ENCODE measurements at regions not wholly inside any gene's neighbourhood (a gene's known extent, or its start where the extent isn't known, plus 50 kb on each side); places are given as distances from the start of the nearest gene placed in this dataset.

DNA sequence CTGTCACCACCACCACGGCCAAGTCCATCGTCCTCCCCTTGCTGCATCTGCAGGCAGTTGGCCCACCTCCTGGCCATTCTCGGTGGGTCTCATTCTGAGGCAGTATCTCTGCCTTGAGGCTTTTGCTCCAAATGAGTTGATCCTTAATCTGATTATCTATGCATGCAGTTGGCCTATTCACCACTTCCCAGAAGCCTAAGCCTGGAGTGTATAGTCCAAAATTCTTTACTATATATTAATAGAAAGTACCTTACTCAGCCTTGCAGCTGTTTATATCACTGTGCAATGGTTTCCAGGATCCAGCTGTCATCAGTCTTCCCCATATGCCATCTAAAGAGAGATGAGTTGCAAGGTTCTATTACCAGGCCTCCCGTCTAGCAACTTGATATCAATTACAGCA lies 292.4 kb downstream of the SS18 start:
- no peak for TF ChIP-seq EZH2phosphoT487 (IDR thresholded peaks at IDR 0.05; ENCODE audit: borderline replicate concordance, low read length)
- TF ChIP-seq EZH2 (IDR thresholded peaks at IDR 0.05; ENCODE audit: low read length, unreplicated experiment): no peak
- no peak for TF ChIP-seq CTCF (conservative IDR thresholded peaks at IDR 0.05; ENCODE audit: low read depth, low read length)
- CTCF ChIA-PET: no interaction called here
- H3K4me1 ChIP-seq (ENCODE audit: insufficient read depth, low read length): no peaks in the 10 kb centered on the region
- H3K9me3 ChIP-seq (ENCODE audit: low read length): no peaks in the 10 kb centered on the region
- no peaks in the 10 kb centered on the region for H3F3A ChIP-seq (ENCODE audit: low read length, unreplicated experiment)
- POLR2A ChIA-PET (ENCODE audit: unreplicated experiment): no interaction called here
- intact Hi-C loops (cut with micrococcal nuclease): no loop called here
- BruUV-seq (replicated peaks): no TSS peak
- no peak overlapping the region for H3K27ac ChIP-seq (ENCODE audit: low read length)
- H3K27me3 ChIP-seq (ENCODE audit: low read length): peaks cover 46% of the 10 kb centered on the region
- no peak overlapping the region for H3K4me3 ChIP-seq (ENCODE audit: low read length)
- H4K20me1 ChIP-seq (ENCODE audit: low read length): no peaks in the 10 kb centered on the region
- DNase-seq (no peak), ATAC-seq (no peak)
- no peaks in the 10 kb centered on the region for H3K9me2 ChIP-seq (replicated peaks; ENCODE audit: low read length)
- H3K4me2 ChIP-seq (ENCODE audit: low read length): no peak overlapping the region
- H3K79me2 ChIP-seq (ENCODE audit: low read length): no peaks in the 10 kb centered on the region
- no peaks in the 10 kb centered on the region for H3K36me3 ChIP-seq (ENCODE audit: low read depth, low read length)
- H2AFZ ChIP-seq (ENCODE audit: low read length): no peak overlapping the region
- H3K9ac ChIP-seq (ENCODE audit: low read length): no peak overlapping the region

- no peaks in the 10 kb centered on the region for H3K79me2 ChIP-seq (ENCODE audit: low read length)
- no peaks in the 10 kb centered on the region for H3K9me2 ChIP-seq (replicated peaks; ENCODE audit: low read length)
- no peaks in the 10 kb centered on the region for H3K9me3 ChIP-seq (ENCODE audit: low read length)
- H3K9ac ChIP-seq (ENCODE audit: low read length): no peak overlapping the region
- H2AFZ ChIP-seq (ENCODE audit: low read length): no peak overlapping the region
- no peak overlapping the region for H3K4me2 ChIP-seq (ENCODE audit: low read length)
- H3K27ac ChIP-seq (ENCODE audit: low read length): no peak overlapping the region
- peaks cover 26% of the 10 kb centered on the region for H3K27me3 ChIP-seq (ENCODE audit: low read length)
- ATAC-seq (no peak), DNase-seq (no peak)
- no peaks in the 10 kb centered on the region for H3K4me1 ChIP-seq (ENCODE audit: insufficient read depth, low read length)
- H3K4me3 ChIP-seq (ENCODE audit: low read length): no peak overlapping the region
- no peaks in the 10 kb centered on the region for H3F3A ChIP-seq (ENCODE audit: low read length, unreplicated experiment)
- BruUV-seq (replicated peaks): no TSS peak
- no peaks in the 10 kb centered on the region for H4K20me1 ChIP-seq (ENCODE audit: low read length)
- POLR2A ChIA-PET (ENCODE audit: unreplicated experiment): no interaction called here
- no peaks in the 10 kb centered on the region for H3K36me3 ChIP-seq (ENCODE audit: low read depth, low read length)
- intact Hi-C loops (cut with micrococcal nuclease): no loop called here
- TF ChIP-seq EZH2 (IDR thresholded peaks at IDR 0.05; ENCODE audit: low read length, unreplicated experiment): no peak
- no peak for TF ChIP-seq EZH2phosphoT487 (IDR thresholded peaks at IDR 0.05; ENCODE audit: borderline replicate concordance, low read length)
- no peak for TF ChIP-seq CTCF (conservative IDR thresholded peaks at IDR 0.05; ENCODE audit: low read depth, low read length)
- CTCF ChIA-PET: no interaction called here
Measured at GRCh38 chr18:25795213-25795612, 295.2 kb downstream of the SS18 start.

DNA sequence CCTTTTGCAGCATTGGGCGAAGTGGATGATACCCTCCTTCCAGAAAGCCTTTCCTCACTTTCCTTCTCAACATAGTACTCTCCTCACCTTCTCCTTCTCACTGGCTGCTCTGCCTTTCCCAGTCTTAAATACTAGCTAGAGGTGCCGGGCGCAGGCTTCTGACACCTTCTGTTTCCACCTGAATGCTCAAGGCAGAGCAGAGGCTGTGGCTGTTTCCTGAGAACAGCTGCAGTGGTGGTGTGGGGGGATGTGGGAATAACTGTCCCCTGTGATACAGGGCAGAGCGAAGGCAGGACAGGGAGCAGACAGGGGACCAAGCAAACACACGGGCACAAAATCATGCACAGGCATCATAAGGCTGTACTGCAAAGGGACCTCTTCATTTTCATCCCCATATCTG lies 303.1 kb downstream of the SS18 start:
- Histone ChIP-seq H3K36me3 (ENCODE audit: low read depth, low read length) (no peaks in the 10 kb centered on the region), H2AFZ (ENCODE audit: low read length) (no peak overlapping the region), H3K9me3 (ENCODE audit: low read length) (no peaks in the 10 kb centered on the region), H3K4me3 (ENCODE audit: low read length) (no peak overlapping the region), H3F3A (ENCODE audit: low read length, unreplicated experiment) (no peaks in the 10 kb centered on the region), H3K4me2 (ENCODE audit: low read length) (no peak overlapping the region), H4K20me1 (ENCODE audit: low read length) (no peaks in the 10 kb centered on the region), H3K4me1 (ENCODE audit: insufficient read depth, low read length) (no peaks in the 10 kb centered on the region), H3K79me2 (ENCODE audit: low read length) (no peaks in the 10 kb centered on the region), H3K27ac (ENCODE audit: low read length) (no peak overlapping the region), H3K9me2 (replicated peaks; ENCODE audit: low read length) (no peaks in the 10 kb centered on the region), H3K27me3 (ENCODE audit: low read length) (peaks cover 7% of the 10 kb centered on the region), H3K9ac (ENCODE audit: low read length) (no peak overlapping the region)
- ChIA-PET POLR2A (ENCODE audit: unreplicated experiment) (no interaction called here), CTCF (no interaction called here)
- BruUV-seq (replicated peaks): no TSS peak
- no peak for ATAC-seq
- TF ChIP-seq EZH2 (IDR thresholded peaks at IDR 0.05; ENCODE audit: low read length, unreplicated experiment): no peak
- no peak for TF ChIP-seq CTCF (conservative IDR thresholded peaks at IDR 0.05; ENCODE audit: low read depth, low read length)
- no peak for TF ChIP-seq EZH2phosphoT487 (IDR thresholded peaks at IDR 0.05; ENCODE audit: borderline replicate concordance, low read length)
- no peak for DNase-seq
- intact Hi-C loops (cut with micrococcal nuclease): no loop called here
